Suprapubic skin (tissue), 3 donors: ENCODE measurements at regions not wholly inside any gene's neighbourhood (a gene's known extent, or its start where the extent isn't known, plus 50 kb on each side); places are given as distances from the start of the nearest gene placed in this dataset.

Experiments
- CTCF ChIP-seq, 2 donors: fragments of 200-600 bp in 1 of 2; fragments of 450-650 bp in 1 of 2; sonication (generic) in 1 of 2; IDR thresholded peaks; one replicate each; pipeline ENCODE4 v1.5.1; 2016 to 2019; ENCODE audit warnings: antibody characterized with exemption in 2 of 2, mild to moderate bottlenecking in 1 of 2, moderate library complexity in 1 of 2
- POLR2A ChIP-seq, 2 donors: fragments of 450-650 bp; IDR thresholded peaks; one replicate each; pipeline ENCODE4 v1.6.1; 2017; ENCODE audit warnings: antibody characterized with exemption in 2 of 2, mild to moderate bottlenecking in 2 of 2, moderate library complexity in 2 of 2

- TF ChIP-seq POLR2A (IDR thresholded peaks at IDR 0.05): no peak
- TF ChIP-seq CTCF (IDR thresholded peaks at IDR 0.05): no peak
These were observed 687.7 kb upstream of the TBX3 start for GRCh38 chr12:115371711-115372110.
